Thyroid gland (tissue), 4 donors: ENCODE measurements at regions not wholly inside any gene's neighbourhood (a gene's known extent, or its start where the extent isn't known, plus 50 kb on each side); places are given as distances from the start of the nearest gene placed in this dataset.

ENCODE experiments used
- POLR2A ChIP-seq, 2 donors: fragments of 450-650 bp; IDR thresholded peaks; one replicate each; pipeline ENCODE4 v1.6.1; 2017; ENCODE audit warnings: antibody characterized with exemption in 2 of 2, mild to moderate bottlenecking in 2 of 2, moderate library complexity in 1 of 2
- TF ChIP-seq, protein P1 (sequence below), 6 experiments: fragments of 200-600 bp in 3 of 6; fragments of 450-650 bp in 3 of 6; sonication (generic) in 3 of 6; IDR thresholded peaks; one replicate each; pipeline ENCODE4 v1.5.1; 2016 to 2019; ENCODE audit warnings: antibody characterized with exemption in 6 of 6, mild to moderate bottlenecking in 2 of 6, inconsistent platforms in 1 of 6, moderate library complexity in 1 of 6

DNA sequence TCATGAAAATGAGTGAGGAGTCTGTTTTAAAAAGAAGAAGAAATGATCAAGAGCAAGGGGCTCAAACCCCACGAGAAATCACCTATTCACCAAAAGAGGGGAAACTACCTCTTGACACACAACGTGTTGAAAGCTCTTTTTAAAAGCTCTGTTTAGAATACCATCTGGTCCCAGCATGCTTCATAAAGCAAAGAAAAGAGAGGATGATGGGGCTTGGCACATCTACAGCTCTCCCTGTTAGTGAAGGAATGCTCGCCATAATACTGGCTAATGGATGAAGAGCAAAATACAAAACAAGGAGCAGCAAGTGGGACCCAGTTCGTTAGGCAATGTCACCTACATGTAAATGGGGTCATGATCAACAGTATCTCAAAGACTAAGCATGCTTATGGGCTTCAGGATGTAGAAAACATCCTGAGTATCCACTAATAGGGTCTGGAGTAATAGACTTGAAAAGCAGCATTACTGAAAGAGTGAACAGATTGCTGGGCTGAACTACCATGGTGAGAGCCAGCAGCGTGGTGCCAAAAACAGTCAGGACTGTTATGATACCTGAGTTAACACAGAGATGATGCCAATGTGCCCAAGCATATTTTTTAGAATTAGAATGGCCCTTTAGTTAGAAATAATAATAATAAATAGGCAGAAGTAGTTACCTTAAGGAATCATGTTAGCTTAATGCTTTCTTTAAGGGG lies 159.7 kb upstream of the POU1F1 start:
- TF ChIP-seq, protein P1, sequence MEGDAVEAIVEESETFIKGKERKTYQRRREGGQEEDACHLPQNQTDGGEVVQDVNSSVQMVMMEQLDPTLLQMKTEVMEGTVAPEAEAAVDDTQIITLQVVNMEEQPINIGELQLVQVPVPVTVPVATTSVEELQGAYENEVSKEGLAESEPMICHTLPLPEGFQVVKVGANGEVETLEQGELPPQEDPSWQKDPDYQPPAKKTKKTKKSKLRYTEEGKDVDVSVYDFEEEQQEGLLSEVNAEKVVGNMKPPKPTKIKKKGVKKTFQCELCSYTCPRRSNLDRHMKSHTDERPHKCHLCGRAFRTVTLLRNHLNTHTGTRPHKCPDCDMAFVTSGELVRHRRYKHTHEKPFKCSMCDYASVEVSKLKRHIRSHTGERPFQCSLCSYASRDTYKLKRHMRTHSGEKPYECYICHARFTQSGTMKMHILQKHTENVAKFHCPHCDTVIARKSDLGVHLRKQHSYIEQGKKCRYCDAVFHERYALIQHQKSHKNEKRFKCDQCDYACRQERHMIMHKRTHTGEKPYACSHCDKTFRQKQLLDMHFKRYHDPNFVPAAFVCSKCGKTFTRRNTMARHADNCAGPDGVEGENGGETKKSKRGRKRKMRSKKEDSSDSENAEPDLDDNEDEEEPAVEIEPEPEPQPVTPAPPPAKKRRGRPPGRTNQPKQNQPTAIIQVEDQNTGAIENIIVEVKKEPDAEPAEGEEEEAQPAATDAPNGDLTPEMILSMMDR (IDR thresholded peaks at IDR 0.05) = no peak
- TF ChIP-seq POLR2A (IDR thresholded peaks at IDR 0.05) = no peak
